Body of pancreas (tissue), 4 donors: ENCODE measurements at regions not wholly inside any gene's neighbourhood (a gene's known extent, or its start where the extent isn't known, plus 50 kb on each side); places are given as distances from the start of the nearest gene placed in this dataset.

Source experiments
- ATAC-seq: fragments of 150-250 bp; one replicate; pipeline ENCODE4 v1.9.1; 2016
- DNase-seq, 4 donors: peaks; one replicate each; pipeline ENCODE4 v3.0.0-alpha.2; 2019
- H3K27ac ChIP-seq, 4 donors: fragments of 200-600 bp; sonication (generic); 1 replicate in 3 of 4; 2 replicates in 1 of 4; pipeline versions ENCODE4 v1.5.1 to v1.6.1; 2016 to 2019; ENCODE audit warnings: mild to moderate bottlenecking in 1 of 4, mixed read lengths in 1 of 4, moderate library complexity in 1 of 4
- H3K27me3 ChIP-seq, 2 donors: fragments of 200-600 bp; sonication (generic); one replicate each; pipeline ENCODE4 v1.6.0; 2016; ENCODE audit warnings: mild to moderate bottlenecking in 1 of 2
- H3K36me3 ChIP-seq, 2 donors: fragments of 200-600 bp; sonication (generic); replicated peaks in 1 of 2; 2 replicates each; pipeline ENCODE4 v1.5.1; 2016; ENCODE audit warnings: low read depth in 2 of 2; ENCODE audit not compliant: insufficient read depth in 1 of 2
- H3K4me1 ChIP-seq: fragments of 200-600 bp; sonication (generic); one replicate; pipeline ENCODE4 v1.6.0; 2016
- H3K4me3 ChIP-seq, 2 donors: fragments of 200-600 bp; sonication (generic); 1 replicate in 1 of 2; 2 replicates in 1 of 2; pipeline ENCODE4 v1.5.1; 2016 to 2019
- H3K9me3 ChIP-seq, 3 donors: fragments of 200-600 bp; sonication (generic); 1 replicate in 2 of 3; 2 replicates in 1 of 3; pipeline ENCODE4 v1.5.1; 2016
- CTCF ChIP-seq, 7 experiments: fragments of 450-650 bp in 4 of 7; fragments of 200-600 bp in 3 of 7; sonication (generic) in 3 of 7; IDR thresholded peaks; one replicate each; pipeline ENCODE4 v1.5.1; 2016 to 2019; ENCODE audit warnings: antibody characterized with exemption in 7 of 7
- POLR2A ChIP-seq, 3 donors: fragments of 450-650 bp; IDR thresholded peaks; one replicate each; pipeline ENCODE4 v1.6.1; 2016; ENCODE audit warnings: antibody characterized with exemption in 3 of 3, mild to moderate bottlenecking in 2 of 3
- WGBS, 2 donors: methylation state at CpG; one replicate each; pipeline ENCODE4 v1.1.5; 2017; 5-methylcytosine and 5-hydroxymethylcytosine counted together
- intact Hi-C: fragments of 100-400 bp; cut with DNase I; formaldehyde crosslinking; loops from one replicate; pipeline ENCODE4 v1.15.1; 2023

GRCh38 chr1:196098000-196098399, 510.2 kb downstream of the KCNT2 start:
- Histone ChIP-seq H3K27ac (no peak overlapping the region), H3K9me3 (peaks cover 0 to 9% (median 0%) of the 10 kb centered on the region in 3 donors), H3K4me3 (no peak overlapping the region), H3K36me3 (no peaks in the 10 kb centered on the region), H3K4me1 (no peaks in the 10 kb centered on the region), H3K27me3 (no peaks in the 10 kb centered on the region)
- intact Hi-C loops: no loop called here
- TF ChIP-seq POLR2A (IDR thresholded peaks at IDR 0.05): no peak
- no peak for TF ChIP-seq CTCF (IDR thresholded peaks at IDR 0.05)
- DNase-seq (no peak), ATAC-seq (no peak)

GRCh38 chr1:196094821-196095220, 513.4 kb downstream of the KCNT2 start:
- H3K27ac ChIP-seq: no peak overlapping the region
- 24 to 31% methylated on average over 1 of the region's 1 CpG for WGBS, 2 donors
- no peaks in the 10 kb centered on the region for H3K27me3 ChIP-seq
- no peak overlapping the region for H3K4me3 ChIP-seq
- H3K4me1 ChIP-seq: no peaks in the 10 kb centered on the region
- no peak for TF ChIP-seq CTCF (IDR thresholded peaks at IDR 0.05)
- no peak for TF ChIP-seq POLR2A (IDR thresholded peaks at IDR 0.05)
- no peaks in the 10 kb centered on the region for H3K9me3 ChIP-seq
- intact Hi-C loops: no loop called here
- H3K36me3 ChIP-seq: no peaks in the 10 kb centered on the region
- no peak for DNase-seq
- no peak for ATAC-seq

GRCh38 chr1:196091397-196092135, 516.7 kb downstream of the KCNT2 start:
- H3K4me3 ChIP-seq: no peak overlapping the region
- ATAC-seq (no peak), DNase-seq (no peak)
- 60 to 70% methylated on average over 8 of the region's 8 CpGs for WGBS, 2 donors
- no peak overlapping the region for H3K27ac ChIP-seq
- H3K36me3 ChIP-seq: no peaks in the 10 kb centered on the region
- H3K27me3 ChIP-seq: no peaks in the 10 kb centered on the region
- no peaks in the 10 kb centered on the region for H3K9me3 ChIP-seq
- H3K4me1 ChIP-seq: no peaks in the 10 kb centered on the region
- intact Hi-C loops: no loop called here
- no peak for TF ChIP-seq CTCF (IDR thresholded peaks at IDR 0.05)
- no peak for TF ChIP-seq POLR2A (IDR thresholded peaks at IDR 0.05)

GRCh38 chr1:196090226-196090625, 518.0 kb downstream of the KCNT2 start:
- intact Hi-C loops: no loop called here
- H3K27ac ChIP-seq: no peak overlapping the region
- WGBS, 2 donors: 47 to 66% methylated on average over 3 of the region's 3 CpGs
- TF ChIP-seq POLR2A (IDR thresholded peaks at IDR 0.05) (no peak), CTCF (IDR thresholded peaks at IDR 0.05) (no peak)
- H3K4me3 ChIP-seq: no peak overlapping the region
- H3K27me3 ChIP-seq: no peaks in the 10 kb centered on the region
- no peaks in the 10 kb centered on the region for H3K9me3 ChIP-seq
- no peaks in the 10 kb centered on the region for H3K36me3 ChIP-seq
- ATAC-seq (no peak), DNase-seq (no peak)
- no peaks in the 10 kb centered on the region for H3K4me1 ChIP-seq

GRCh38 chr1:196088541-196088940, 519.7 kb downstream of the KCNT2 start:
- no peaks in the 10 kb centered on the region for H3K36me3 ChIP-seq
- no peaks in the 10 kb centered on the region for H3K9me3 ChIP-seq
- DNase-seq (no peak), ATAC-seq (no peak)
- no peaks in the 10 kb centered on the region for H3K27me3 ChIP-seq
- whole genome bisulfite sequencing, 2 donors: 70 to 72% methylated on average over 10 of the region's 10 CpGs
- no peaks in the 10 kb centered on the region for H3K4me1 ChIP-seq
- no peak overlapping the region for H3K4me3 ChIP-seq
- no peak overlapping the region for H3K27ac ChIP-seq
- TF ChIP-seq CTCF (IDR thresholded peaks at IDR 0.05) (no peak), POLR2A (IDR thresholded peaks at IDR 0.05) (no peak)
- intact Hi-C loops: no loop called here
